ENCODE measurements at regions not wholly inside any gene's neighbourhood (a gene's known extent, or its start where the extent isn't known, plus 50 kb on each side); places are given as distances from the start of the nearest gene placed in this dataset.

DNA sequence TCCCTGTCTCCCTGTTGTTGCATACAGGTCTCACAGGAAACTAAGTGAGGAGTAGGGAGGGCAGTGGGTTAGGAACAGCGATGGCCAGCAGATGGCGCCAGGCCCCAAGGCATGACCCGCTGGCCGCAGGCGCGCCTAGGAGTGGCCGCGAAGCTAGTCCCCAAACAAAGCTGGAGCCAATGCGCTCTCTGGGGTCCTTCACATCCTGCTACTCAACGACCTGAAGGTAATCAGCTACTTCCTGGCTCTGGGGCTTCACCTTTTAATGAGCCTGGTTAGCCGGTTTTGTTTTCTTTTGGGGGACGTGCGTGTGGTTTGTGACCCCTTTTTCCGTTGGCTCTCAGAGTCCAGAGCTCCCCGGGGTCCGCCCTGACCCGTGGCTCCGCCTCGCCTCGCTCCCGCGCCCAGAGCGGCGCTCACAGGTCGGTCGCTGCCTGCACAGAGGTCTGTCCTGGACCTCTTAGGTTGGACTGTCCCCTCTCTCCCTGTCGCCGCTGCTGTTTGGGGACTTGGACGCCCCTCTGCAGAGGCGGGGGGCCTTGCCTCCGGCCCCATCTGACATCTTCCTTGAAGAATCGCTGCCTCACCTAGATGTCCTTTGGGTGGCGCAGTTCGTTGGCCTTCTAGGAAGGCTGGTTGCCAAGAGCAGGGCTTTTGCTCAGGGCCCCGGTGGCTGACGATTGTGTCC is 62.2 kb upstream of the GTF3A start (continued):
- TF ChIP-seq LCORL (IDR thresholded peaks at IDR 0.05) = no peak
- TF ChIP-seq LCORL (CRISPR knock-in tag; IDR thresholded peaks at IDR 0.05) = peak; percentile 74; the same call in 1 of the 2 replicates
- no peak for TF ChIP-seq TP53 (CRISPR knock-in tag; conservative IDR thresholded peaks at IDR 0.05)
- TF ChIP-seq IKZF1 (IDR thresholded peaks at IDR 0.05) = no peak
- TF ChIP-seq, protein P1, sequence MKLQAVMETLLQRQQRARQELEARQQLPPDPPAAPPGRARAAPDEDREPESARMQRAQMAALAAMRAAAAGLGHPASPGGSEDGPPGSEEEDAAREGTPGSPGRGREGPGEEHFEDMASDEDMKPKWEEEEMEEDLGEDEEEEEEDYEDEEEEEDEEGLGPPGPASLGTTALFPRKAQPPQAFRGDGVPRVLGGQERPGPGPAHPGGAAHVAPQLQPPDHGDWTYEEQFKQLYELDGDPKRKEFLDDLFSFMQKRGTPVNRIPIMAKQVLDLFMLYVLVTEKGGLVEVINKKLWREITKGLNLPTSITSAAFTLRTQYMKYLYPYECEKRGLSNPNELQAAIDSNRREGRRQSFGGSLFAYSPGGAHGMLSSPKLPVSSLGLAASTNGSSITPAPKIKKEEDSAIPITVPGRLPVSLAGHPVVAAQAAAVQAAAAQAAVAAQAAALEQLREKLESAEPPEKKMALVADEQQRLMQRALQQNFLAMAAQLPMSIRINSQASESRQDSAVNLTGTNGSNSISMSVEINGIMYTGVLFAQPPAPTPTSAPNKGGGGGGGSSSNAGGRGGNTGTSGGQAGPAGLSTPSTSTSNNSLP (IDR thresholded peaks at IDR 0.05; ENCODE audit: low read depth, low read length) = no peak
- peak; percentile 82; the same call in 1 of the 2 replicates for TF ChIP-seq ZNF350 (CRISPR knock-in tag; IDR thresholded peaks at IDR 0.05; ENCODE audit: borderline replicate concordance, low read depth)
- TF ChIP-seq ZFP36L1 (CRISPR knock-in tag; IDR thresholded peaks at IDR 0.05) = no peak
- no peak for TF ChIP-seq ATF3 (CRISPR knock-in tag; IDR thresholded peaks at IDR 0.05)
- no peak for TF ChIP-seq ZNF652 (CRISPR knock-in tag; IDR thresholded peaks at IDR 0.05; ENCODE audit: borderline replicate concordance, low read depth)
- TF ChIP-seq TRIM22 (IDR thresholded peaks at IDR 0.05) = no peak
- no peak for TF ChIP-seq POLR2AphosphoS2 (IDR thresholded peaks at IDR 0.05; ENCODE audit: low read depth, low read length)
- no peak for TF ChIP-seq ZNF142 (CRISPR knock-in tag; IDR thresholded peaks at IDR 0.05)
- TF ChIP-seq PPARG (CRISPR knock-in tag; conservative IDR thresholded peaks at IDR 0.05) = no peak
- TF ChIP-seq IRF9 (CRISPR knock-in tag; IDR thresholded peaks at IDR 0.05; ENCODE audit: borderline replicate concordance) = no peak
- no peak for TF ChIP-seq SRF (IDR thresholded peaks at IDR 0.05; ENCODE audit: low read depth, low read length)
- TF ChIP-seq ZNF816 (CRISPR knock-in tag; IDR thresholded peaks at IDR 0.05; ENCODE audit: borderline replicate concordance) = no peak
